ENCODE measurements at regions not wholly inside any gene's neighbourhood (a gene's known extent, or its start where the extent isn't known, plus 50 kb on each side); places are given as distances from the start of the nearest gene placed in this dataset.

- H3K27me3 Mint-ChIP-seq (ENCODE audit: unreplicated experiment), result no peaks in the 10 kb centered on the region
These were observed 57.5 kb downstream of the RPL27A start for GRCh38 chr11:8740129-8740528.

GRCh38 chr11:8744423-8744822 is 61.8 kb downstream of the RPL27A start:
- no peaks in the 10 kb centered on the region for H3K27me3 Mint-ChIP-seq (ENCODE audit: unreplicated experiment)
- H3K4me1 Mint-ChIP-seq (ENCODE audit: unreplicated experiment), result peaks cover 20% of the 10 kb centered on the region
- H3K36me3 Mint-ChIP-seq (ENCODE audit: unreplicated experiment), result peaks cover 20% of the 10 kb centered on the region
- no peak overlapping the region for H3K4me3 Mint-ChIP-seq (ENCODE audit: unreplicated experiment)
- TF ChIP-seq CTCF (IDR thresholded peaks at IDR 0.05), result no peak
- DNase-seq (ENCODE audit: extremely low spot score, unreplicated experiment), result no peak
- no peaks in the 10 kb centered on the region for H3K9me3 Mint-ChIP-seq (ENCODE audit: unreplicated experiment)
- H3K27ac Mint-ChIP-seq (ENCODE audit: unreplicated experiment), result no peak overlapping the region

More at GRCh38 chr11:8740129-8740528, 57.5 kb downstream of the RPL27A start:
- peaks cover 8% of the 10 kb centered on the region for H3K36me3 Mint-ChIP-seq (ENCODE audit: unreplicated experiment)
- no peak overlapping the region for H3K4me3 Mint-ChIP-seq (ENCODE audit: unreplicated experiment)
- no peaks in the 10 kb centered on the region for H3K9me3 Mint-ChIP-seq (ENCODE audit: unreplicated experiment)
- no peak for DNase-seq (ENCODE audit: extremely low spot score, unreplicated experiment)
- no peak for TF ChIP-seq CTCF (IDR thresholded peaks at IDR 0.05)
- H3K4me1 Mint-ChIP-seq (ENCODE audit: unreplicated experiment), result peaks cover 4% of the 10 kb centered on the region
- H3K27ac Mint-ChIP-seq (ENCODE audit: unreplicated experiment), result no peak overlapping the region

- peaks cover 16% of the 10 kb centered on the region for H3K4me1 Mint-ChIP-seq (ENCODE audit: unreplicated experiment)
- no peak for TF ChIP-seq CTCF (IDR thresholded peaks at IDR 0.05)
- no peak overlapping the region for H3K27ac Mint-ChIP-seq (ENCODE audit: unreplicated experiment)
- H3K36me3 Mint-ChIP-seq (ENCODE audit: unreplicated experiment), result peaks cover 20% of the 10 kb centered on the region
- no peak for DNase-seq (ENCODE audit: extremely low spot score, unreplicated experiment)
- no peaks in the 10 kb centered on the region for H3K9me3 Mint-ChIP-seq (ENCODE audit: unreplicated experiment)
- no peaks in the 10 kb centered on the region for H3K27me3 Mint-ChIP-seq (ENCODE audit: unreplicated experiment)
- H3K4me3 Mint-ChIP-seq (ENCODE audit: unreplicated experiment), result no peak overlapping the region
These were observed 63.0 kb downstream of the RPL27A start for GRCh38 chr11:8745431-8746253.

GRCh38 chr11:8746331-8746974 is 63.9 kb downstream of the RPL27A start:
- H3K36me3 Mint-ChIP-seq (ENCODE audit: unreplicated experiment), result peaks cover 23% of the 10 kb centered on the region
- no peak overlapping the region for H3K27ac Mint-ChIP-seq (ENCODE audit: unreplicated experiment)

More at GRCh38 chr11:8746331-8746974, 63.9 kb downstream of the RPL27A start:
- peaks cover 16% of the 10 kb centered on the region for H3K4me1 Mint-ChIP-seq (ENCODE audit: unreplicated experiment)
- no peaks in the 10 kb centered on the region for H3K9me3 Mint-ChIP-seq (ENCODE audit: unreplicated experiment)
- no peak overlapping the region for H3K4me3 Mint-ChIP-seq (ENCODE audit: unreplicated experiment)
- TF ChIP-seq CTCF (IDR thresholded peaks at IDR 0.05), result no peak
- no peak for DNase-seq (ENCODE audit: extremely low spot score, unreplicated experiment)
- H3K27me3 Mint-ChIP-seq (ENCODE audit: unreplicated experiment), result no peaks in the 10 kb centered on the region

All from osteocyte (in vitro differentiated cells).